Inflammatory macrophage treated with lipopolysaccharide for 4 hours (primary cell): ENCODE measurements at regions not wholly inside any gene's neighbourhood (a gene's known extent, or its start where the extent isn't known, plus 50 kb on each side); places are given as distances from the start of the nearest gene placed in this dataset.

ENCODE experiments used
- DNase-seq: peaks from one replicate; pipeline ENCODE4 v3.0.0-alpha.2; 2020

DNA sequence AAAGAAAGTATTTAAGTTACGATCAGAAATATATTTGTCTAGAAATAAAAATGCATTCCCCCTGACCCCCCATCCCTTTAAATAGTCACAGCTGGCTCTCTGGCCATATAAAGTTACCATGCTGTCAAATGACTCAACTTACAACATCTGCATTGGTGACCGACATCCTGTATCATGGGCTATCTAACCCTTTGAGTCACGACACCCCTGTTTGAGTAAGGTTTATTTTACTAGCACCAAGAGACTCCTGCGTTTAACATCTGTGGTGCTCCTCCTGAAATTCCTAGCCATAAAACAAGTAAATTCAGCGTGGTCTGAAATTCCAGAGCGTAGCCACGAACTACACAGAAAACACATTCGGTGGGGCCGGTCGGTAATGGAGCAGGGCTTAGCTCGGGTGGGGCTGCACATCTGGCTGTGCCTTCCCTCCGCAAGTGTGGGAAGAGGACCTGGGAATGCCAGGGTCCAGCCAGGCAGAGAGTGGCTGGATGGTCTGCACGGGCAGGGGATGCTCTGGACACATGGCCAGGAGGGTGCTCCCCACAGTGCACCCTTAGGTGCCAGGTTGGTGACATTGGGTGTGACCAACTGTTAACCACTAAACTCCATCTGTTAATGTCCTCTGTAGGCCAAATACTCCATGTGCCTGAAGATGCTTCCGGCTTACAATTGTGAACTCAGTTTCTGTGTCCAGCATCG is 53.0 kb upstream of the CLDN14 start:
- no peak for DNase-seq

DNA sequence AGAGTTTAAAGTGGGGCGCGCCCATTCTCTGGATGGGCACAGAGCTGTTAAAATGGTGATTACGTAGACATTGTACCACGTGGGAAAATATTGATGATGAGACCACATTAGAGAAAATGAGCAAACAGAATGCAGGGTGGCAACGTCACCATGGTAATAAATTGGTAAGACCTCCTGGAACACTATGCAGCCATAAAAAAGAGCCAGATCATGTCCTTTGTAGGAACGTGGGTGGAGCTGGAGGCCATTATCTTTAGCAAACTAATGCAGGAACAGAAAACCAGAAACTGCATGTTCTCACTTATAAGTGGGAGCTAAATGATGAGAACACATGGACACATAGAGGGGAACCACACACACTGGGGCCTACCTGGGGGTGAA is 53.5 kb upstream of the CLDN14 start:
- DNase-seq: no peak

DNA sequence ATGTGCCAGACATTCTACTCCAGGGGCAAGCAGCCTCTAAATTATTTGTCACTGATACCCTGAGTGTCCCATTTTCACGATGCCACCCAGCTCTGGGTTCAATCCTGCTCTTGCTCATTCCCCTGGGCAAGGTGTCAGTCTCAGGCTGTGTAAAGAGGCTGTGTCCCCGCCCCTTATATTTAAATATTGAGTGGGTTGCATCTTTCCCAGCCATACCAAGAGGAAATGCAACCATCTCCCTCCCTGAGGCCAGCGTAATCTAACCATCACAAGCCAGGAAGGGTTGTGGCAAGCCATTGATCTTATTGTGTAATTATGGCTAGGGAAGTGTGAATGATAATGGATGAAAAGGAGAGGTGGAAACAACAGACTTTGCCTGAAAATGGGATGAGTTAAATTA is 54.7 kb upstream of the CLDN14 start:
- DNase-seq: peak; percentile 39

DNA sequence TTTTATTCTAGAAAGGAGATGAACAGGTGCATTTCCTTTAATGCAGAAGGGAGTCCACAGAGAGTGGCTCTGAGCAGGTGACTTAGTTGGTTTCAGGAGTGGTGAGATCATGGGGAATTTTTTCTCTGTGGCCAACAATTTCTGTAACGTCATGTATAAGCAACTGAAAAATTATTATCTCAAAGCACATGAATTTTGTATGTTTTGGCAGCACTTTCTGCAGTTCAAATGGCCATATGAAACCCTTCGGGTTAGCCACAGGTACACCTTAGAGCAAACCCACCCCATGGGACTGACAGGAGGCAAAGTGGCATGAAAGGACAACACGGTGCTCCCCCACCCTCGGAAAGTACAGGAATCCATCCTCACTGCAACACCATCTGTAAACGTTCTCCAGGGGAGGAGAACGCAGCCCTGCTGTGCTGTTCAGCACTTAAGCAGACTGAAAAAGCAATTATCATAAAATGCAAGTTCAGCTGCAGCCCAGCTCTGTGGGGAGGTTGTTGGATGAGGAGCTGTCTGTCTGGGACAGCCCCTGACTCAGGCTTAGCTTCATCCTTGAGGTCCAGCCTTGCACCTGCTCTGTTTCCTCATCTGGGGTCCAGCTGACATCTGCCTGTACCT is 55.8 kb upstream of the CLDN14 start:
- no peak for DNase-seq

DNA sequence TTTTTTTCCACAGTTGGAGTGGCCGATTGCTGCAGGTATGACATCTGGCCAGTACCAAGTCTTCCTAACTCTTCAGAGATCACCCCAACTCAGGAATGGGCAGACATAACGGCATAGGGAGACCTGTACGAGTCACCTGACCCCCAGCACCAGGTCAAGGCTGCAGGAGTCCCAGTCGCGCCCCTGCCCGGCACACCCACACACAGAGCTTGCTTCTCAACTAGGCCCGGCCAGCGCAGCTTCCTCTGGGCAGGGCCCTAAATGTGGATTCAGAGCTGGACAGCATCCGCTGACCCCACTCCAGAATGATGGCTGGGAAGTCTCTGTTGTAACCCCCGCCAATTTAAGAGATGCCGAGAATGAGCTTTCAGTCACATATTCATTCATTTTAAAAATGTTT is 58.8 kb upstream of the CLDN14 start:
- DNase-seq: no peak

DNA sequence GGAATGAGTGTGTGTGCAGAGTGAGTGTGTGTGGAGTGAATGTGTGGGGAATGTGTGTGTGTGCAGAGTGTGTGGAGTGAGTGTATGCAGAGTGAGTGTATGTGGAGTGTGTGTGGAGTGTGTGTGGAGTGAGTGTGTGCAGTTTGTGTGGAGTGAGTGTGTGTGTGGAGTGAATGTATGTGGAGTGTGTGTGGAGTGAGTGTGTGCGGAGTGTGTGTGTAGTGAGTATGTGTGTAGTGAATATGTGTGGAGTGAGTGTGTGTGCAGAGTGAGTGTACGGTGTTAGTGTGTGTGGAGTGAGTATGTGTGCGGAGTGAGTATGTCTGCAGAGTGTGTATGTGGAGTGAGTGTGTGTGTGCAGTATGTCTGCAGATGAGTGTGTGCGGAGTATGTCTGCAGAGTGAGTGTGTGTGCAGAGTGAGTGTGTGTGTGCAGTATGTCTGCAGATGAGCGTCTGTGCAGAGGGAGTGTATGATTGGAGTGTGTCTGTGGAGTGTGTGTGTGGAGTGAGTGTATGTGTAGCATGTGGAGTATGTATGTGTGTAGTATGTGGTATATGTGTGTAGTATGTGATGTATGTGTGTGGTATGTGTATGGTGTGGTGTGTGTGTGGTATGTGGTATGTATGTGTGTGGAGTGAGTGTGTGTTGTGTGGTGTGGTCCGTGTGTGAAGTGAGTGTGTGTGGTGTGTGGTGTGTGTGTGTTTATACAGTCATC is 59.7 kb upstream of the CLDN14 start:
- no peak for DNase-seq

DNA sequence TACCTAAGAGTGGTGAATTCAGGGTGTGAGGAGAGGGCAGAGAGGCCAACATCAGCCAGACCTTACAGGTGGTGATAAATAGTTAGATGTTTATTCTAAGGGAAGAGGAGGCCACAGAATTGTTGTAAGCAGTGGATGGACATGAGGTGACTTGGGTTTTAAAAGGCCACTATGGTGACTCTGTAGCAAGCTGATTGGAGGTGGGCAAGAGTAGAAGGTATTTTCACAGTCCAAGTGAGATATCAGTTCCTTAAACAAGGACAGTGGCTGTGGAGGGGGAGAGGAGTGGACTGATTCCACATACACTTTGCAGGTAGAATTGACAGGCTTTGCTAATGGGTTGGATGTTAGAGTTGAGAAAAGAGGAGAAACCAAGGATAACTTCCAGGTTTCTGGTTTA is 60.8 kb upstream of the CLDN14 start:
- no peak for DNase-seq

DNA sequence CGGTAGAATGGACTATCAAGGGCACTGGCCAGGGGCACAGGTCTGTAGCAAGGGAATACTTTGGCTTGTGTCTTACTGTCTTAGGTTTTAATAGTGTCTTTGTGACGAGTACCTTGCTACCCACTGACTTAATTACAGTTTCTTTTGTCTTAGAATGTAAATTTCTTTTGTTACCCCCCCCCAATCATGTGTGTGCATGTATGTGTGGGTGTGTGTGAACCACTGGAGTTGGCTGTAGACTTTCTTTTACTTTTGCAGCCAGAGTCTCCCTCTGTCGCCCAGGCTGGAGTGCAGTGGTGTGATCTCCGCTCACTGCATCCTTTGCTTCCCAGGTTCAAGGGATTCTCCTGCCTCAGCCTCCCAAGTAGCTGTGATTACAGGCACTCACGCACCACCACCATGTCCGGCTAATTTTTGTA is 61.8 kb upstream of the CLDN14 start:
- DNase-seq: no peak

DNA sequence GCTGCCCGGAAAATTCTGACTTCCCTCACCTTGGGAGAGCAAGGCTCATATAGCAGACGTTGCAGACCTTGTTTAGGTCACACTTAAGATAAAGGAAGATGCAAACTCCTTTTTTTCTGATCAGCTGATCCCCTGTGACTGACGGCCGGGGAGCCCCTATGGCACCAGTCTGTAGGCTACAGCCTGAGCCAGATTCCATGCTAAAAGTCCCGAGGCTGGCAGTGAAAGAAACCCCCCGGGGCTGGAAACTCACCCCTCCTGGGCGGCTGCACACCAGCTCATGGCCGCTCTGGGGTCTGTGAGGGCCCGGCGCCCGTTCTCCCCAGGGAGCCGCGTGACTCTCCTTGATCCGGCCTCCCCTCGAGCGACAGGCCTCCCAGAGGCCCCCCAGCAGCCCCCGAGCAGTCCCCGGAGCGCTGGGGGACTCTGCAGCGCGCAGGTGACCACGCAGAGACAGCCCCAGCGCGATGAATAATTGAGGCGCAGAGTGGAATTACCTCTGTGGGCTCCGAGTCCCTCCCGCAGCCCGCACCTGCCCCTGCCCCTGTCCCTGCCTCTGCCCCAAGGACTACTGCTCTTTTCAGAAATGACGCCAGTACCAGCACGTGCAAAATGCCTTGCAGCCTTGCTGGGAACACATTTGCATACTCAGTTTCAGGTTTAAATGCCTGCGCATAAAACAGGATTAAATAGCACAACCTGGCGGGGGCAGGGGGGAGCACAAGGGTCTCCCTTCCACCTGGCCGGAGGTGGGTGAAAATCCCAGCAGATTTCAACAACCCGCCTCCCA is 62.6 kb upstream of the CLDN14 start:
- no peak for DNase-seq

DNA sequence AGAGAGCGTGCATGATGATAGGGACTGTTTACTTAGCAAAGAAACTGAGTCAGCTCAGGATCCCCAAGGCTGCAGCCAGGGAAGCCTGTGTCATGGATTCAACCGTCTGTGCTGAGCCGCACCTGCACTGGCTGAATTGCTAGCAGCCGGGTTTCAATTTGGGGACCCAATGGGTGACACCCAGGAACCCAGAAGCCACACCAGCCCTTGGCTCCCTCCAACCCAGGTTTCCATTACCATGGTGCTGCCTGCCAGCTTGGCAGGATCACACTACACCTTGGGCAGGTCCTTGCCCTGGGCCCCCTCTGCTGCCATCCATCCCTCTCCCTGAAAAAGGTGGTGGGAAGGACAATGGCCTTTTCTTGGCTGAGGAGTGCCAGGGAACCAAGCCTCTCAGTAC is 64.0 kb upstream of the CLDN14 start:
- DNase-seq: no peak

DNA sequence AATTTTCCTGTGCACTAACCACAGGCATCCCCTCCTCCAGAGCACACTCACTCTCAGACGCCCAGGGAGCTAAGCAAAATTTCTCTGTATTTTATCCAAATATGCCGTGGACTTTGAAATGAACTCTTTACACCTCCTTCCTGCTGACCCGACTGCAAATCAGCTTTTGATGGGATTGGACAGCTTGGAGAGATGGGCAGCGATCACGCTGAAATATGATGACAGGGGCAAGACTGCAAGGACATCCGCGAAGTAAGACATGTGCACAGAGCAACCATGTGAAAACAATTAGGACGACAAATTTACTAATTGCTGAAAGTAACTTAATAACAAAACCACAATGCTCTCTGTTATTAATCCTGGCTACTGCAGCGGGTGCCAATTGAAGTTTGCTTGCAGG is 64.6 kb upstream of the CLDN14 start:
- DNase-seq: no peak

DNA sequence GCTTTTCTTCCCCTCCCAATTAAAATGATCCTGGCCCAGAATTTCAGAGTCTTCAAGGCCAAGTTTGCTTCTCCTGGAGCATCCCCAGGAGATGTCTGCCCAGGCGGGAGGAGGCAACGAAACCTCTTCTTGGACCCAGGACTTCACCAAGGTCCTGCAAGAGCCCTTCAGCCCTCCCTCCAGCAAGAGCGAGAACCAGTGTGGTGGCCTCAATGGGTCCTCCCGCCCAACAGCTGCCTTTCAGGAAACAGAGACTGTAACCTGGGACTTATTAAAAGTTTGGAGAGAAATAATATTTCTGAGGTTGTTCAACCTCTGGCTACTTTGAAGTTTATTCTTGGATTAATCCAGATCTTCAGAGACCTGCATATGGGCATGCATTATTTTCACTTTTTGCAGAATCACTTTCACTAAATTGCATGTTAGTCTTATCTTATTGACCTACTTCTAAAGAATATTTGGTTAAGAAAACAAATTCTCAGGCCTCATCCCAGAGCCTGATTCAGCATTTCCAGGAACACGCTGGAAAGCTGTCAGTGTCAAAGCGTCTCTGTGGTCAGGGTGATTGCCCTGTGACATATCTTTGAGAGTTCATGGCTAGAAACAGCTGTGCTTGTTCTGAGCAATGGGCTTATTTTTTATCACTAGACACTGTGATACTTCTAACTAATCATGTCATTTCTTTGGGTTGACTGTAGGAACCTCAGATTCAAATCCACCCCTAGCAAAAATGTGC is 66.0 kb upstream of the CLDN14 start:
- DNase-seq: no peak

DNA sequence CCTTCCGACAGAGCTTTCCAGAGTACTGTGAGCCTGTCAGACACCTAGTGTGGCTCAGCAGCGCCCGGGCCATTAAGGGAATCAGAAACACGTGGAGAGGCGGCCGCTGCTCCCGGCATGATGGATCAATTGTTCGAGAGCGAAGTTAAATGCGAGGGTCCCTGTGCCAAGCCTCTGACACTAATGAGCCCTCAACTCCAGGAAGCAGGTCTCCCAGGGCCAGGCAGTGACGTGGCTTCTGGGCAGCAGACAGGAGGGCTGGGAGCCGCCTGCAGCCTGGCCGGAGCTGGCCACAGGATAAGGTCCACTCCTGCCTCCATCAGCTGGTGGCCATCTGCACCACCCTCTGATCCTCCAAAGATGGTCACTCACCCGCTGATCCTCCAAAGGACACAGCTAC is 67.5 kb upstream of the CLDN14 start:
- no peak for DNase-seq

DNA sequence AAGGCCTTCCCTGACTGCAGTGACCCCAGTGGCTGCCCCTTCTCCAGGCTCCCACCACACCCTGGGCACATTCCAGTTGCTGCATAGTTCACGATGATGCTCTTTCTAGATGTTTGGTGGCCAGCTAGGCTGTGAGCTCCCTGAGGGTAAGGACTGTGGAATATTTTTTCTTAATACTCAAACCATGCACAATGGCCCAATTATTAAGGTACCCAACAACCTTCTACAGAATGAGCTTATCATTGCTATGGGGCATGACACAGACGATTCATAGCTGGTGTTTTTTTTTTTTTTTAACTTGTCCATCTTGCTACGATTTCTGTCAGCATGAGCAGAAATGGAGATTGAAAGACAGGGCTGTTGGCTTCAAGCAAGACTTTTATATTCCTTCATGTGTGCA is 68.9 kb upstream of the CLDN14 start:
- DNase-seq: no peak

DNA sequence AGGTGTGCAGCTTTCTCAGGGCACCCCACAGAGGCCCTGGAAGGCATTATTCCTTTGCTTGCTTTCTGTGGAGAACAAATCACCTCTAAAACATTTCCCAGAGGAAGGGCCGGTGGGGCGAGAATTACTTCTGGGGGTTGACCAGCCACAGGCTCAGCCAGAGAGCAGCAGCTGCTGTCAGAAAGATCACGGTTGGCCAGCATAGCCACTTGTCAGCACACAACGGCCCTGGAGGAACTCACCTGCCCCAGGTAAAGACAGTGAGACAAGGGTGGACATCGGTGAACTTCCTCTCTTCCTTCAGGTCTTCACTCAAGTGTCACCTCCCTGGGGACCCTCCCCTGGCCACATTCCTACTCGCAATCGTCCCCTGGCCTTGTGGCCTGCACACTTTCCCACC is 69.5 kb upstream of the CLDN14 start:
- DNase-seq: no peak

DNA sequence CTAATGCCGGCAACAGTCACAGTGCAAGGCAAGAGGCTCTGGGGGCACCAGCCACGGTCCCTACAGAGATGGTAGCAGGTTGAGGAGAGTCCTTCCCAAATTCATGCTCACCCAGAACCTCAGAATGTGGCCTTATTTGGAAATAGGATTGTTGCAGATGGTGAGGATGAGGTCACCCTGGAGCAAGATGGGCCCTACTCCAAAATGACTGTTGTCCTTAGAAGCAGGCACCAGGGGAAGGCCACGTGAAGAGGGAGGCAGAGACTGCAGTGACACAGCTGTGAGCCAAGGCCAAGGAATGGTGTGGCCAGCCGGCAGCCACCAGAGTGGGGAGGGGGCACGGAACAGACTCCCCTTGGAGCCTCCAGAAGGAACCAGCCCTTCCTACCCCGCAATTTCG is 70.8 kb upstream of the CLDN14 start:
- DNase-seq: peak; percentile 28

DNA sequence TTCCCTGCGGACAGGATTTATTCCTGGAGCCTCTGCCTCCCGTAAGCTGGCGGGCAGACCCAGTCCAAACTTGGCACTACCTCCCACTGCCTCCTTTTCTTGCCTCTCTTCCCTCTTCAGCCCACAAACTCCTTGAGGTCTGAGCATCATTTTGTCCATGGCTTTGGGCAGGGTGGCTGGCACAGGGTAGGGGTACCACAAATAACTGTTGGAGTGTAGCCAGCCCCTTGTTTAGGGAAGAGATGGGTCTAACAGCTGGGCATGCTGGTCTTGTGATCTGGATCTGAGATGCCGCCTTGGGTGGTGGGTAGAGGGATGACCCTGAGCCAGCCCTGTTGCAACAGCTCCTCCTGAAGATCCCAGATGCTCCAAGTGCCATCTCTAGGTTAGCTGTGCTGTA is 71.4 kb upstream of the CLDN14 start:
- DNase-seq: no peak

DNA sequence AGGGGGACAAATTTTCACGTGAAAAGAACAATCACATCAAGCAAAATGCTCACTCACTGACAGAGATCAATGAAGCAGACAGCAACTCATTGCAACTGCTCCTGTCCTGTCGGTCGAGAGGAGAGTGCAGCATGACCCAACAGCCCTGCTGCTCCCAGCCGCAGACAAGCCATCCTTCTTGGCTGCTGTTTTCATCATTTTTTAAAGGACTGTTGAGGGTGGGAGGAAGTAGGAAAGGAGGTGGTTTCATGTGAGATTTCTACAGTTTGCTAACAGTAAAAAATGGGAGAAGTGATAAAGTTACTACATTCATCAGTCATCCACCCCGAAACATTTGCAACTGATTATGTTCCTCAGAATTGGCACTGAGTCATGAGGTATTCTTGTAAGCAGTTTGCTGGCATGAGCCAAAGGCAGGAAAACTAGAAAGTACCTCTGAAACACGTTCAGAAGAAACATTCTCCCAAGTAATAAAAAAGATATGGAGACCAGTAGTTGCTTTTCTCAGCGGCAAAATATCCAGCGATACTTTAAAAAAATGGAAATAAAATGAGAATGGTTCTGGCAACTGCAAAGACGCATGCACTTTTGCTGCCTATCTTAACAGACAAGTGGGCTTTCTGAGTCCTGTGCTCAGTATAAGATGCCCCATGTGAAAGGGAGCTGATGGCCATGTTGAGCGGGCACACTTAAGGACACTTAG is 72.0 kb upstream of the CLDN14 start:
- peak; percentile 85 for DNase-seq

DNA sequence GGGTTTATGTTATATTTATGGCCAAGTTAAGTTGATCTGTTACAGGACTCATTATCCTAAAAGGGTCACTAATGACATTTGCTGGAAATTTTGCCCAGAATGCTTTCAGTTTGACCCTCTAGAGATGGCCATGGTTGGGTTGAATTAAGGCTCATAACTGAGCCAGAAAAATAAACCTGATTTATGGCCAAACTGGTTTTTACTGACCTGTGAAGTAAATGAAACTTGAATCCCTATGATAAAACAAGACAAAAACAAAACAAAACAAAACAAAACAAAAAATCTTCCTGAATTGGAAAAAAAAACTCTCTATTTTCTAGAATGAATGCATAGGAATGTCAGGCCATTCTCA is 72.5 kb upstream of the CLDN14 start:
- no peak for DNase-seq

DNA sequence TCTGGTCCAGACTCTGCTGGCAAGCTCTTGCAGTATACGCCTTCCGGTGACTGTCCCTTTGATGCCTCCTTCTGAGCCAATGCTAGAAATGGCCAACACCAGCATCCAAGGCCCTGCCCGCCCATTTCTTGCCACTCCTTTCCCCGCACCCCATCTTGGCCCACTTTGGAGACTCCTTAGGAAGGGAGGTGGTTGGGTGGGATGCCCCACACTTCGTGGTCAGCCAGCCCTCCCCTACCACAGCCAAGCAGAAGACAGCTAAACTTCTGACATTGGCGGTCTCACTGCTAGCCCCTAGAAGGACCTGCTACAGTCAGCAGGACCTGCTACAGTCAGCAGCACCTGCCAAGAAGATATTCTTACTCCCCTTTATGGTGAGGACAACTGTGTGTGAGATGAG is 73.5 kb upstream of the CLDN14 start:
- DNase-seq: no peak

DNA sequence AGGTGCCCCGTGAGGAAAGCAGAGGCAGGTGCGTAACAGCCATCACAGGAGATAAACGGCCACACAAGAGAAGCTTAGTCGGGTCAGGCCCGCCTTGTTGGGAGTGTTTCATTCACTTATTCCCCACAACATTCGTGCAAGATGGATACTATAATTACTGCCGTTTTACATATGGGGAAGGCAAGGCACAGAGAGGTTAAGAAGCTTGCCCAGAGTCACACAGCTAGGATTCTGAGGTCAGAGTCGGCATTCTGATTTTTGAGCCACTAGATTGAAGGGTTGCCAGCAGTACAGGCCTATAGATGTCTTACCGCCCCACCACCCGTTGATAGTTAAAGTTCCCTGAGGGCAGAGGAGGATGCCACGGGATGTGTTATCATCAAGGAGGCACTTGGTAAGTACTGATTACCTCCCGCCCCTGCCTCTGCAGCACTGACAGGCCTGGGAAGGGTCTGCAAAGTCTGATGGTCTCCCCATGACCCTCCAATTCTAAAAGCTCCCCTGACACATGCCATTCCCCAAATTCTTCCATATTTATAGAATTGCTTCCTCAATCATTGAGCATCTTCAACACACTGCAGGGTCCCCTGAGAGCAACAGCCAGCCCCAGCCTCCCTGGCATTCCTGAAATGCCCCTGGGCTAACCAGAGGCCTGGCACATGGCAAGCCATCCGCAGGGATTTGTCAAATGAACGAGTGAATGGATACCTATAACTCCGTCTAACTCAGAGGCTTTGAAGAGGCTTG is 74.7 kb upstream of the CLDN14 start:
- no peak for DNase-seq
